Testis (tissue), 2 donors: ENCODE measurements at regions not wholly inside any gene's neighbourhood (a gene's known extent, or its start where the extent isn't known, plus 50 kb on each side); places are given as distances from the start of the nearest gene placed in this dataset.

Experiments
- POLR2A ChIP-seq: fragments of 450-650 bp; IDR thresholded peaks from one replicate; pipeline ENCODE4 v1.6.1; 2017; ENCODE audit warnings: antibody characterized with exemption, mild to moderate bottlenecking, moderate library complexity
- TF ChIP-seq, protein P1 (sequence below), 3 experiments: fragments of 450-650 bp in 2 of 3; fragments of 200-600 bp in 1 of 3; sonication (generic) in 1 of 3; IDR thresholded peaks; one replicate each; pipeline ENCODE4 v1.5.1; 2016 to 2019; ENCODE audit warnings: antibody characterized with exemption in 3 of 3, mild to moderate bottlenecking in 2 of 3, moderate library complexity in 1 of 3

DNA sequence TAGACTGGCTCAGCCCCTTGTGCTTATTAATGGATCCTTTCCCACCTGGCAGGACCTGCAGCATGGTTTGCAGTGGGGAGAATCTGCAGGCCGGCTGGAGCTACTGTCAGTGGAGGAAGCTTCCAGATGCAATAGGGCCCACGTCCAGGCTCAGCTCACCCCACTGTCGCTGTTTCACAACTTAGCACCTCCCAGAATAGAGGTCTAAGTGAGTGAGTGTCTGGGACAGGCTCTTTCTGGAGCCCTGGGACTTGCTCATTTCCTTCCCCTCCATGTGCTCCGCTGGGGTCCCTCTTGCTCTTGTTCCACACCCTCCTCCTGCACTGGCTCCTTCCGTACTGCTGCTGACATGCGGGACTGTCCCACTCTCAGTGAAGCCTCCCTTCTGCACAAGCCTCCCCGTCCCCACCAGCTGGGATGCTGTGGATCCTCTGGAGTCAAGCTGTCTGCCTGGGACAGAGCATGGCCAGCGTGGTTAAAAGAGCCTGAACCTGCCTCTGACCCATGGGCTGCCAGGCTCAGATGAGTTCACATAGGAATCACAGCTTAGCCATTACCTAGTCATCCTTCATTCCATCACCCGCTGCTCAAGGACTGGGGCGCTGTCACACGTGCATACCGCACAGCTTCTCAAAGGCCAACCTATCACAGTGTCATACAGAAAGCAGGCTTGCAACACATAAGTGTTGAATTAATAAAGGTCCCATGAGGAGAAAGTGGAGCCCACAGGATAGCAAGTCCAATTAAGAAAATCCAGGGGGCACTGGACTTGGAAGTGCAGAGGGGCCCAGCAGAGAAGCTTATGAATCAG, 135.9 kb downstream of the ACKR3 start:
- TF ChIP-seq, protein P1, sequence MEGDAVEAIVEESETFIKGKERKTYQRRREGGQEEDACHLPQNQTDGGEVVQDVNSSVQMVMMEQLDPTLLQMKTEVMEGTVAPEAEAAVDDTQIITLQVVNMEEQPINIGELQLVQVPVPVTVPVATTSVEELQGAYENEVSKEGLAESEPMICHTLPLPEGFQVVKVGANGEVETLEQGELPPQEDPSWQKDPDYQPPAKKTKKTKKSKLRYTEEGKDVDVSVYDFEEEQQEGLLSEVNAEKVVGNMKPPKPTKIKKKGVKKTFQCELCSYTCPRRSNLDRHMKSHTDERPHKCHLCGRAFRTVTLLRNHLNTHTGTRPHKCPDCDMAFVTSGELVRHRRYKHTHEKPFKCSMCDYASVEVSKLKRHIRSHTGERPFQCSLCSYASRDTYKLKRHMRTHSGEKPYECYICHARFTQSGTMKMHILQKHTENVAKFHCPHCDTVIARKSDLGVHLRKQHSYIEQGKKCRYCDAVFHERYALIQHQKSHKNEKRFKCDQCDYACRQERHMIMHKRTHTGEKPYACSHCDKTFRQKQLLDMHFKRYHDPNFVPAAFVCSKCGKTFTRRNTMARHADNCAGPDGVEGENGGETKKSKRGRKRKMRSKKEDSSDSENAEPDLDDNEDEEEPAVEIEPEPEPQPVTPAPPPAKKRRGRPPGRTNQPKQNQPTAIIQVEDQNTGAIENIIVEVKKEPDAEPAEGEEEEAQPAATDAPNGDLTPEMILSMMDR (IDR thresholded peaks at IDR 0.05), result no peak
- no peak for TF ChIP-seq POLR2A
